ENCODE measurements at regions not wholly inside any gene's neighbourhood (a gene's known extent, or its start where the extent isn't known, plus 50 kb on each side); places are given as distances from the start of the nearest gene placed in this dataset.

DNA sequence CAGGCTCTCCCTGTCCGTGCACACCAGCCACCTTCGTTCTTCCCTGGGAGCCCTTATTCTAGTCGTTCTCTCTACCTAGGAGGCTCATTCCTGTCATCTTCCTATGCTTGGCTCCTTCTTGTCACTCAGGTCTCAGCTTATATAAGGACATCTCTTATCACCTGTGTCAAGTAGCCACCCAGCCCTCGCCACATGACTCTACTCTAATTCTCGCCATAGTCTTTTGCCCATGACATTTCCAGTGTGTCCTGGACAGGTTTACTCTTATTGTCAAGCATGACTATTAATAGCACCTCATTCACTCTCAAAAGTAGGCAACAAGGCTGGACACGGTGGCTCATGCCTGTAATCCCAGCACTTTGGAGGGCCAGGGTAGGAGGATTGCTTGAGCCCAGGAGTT is 175.7 kb upstream of the NUDT4 start:
- TF ChIP-seq, protein P1, sequence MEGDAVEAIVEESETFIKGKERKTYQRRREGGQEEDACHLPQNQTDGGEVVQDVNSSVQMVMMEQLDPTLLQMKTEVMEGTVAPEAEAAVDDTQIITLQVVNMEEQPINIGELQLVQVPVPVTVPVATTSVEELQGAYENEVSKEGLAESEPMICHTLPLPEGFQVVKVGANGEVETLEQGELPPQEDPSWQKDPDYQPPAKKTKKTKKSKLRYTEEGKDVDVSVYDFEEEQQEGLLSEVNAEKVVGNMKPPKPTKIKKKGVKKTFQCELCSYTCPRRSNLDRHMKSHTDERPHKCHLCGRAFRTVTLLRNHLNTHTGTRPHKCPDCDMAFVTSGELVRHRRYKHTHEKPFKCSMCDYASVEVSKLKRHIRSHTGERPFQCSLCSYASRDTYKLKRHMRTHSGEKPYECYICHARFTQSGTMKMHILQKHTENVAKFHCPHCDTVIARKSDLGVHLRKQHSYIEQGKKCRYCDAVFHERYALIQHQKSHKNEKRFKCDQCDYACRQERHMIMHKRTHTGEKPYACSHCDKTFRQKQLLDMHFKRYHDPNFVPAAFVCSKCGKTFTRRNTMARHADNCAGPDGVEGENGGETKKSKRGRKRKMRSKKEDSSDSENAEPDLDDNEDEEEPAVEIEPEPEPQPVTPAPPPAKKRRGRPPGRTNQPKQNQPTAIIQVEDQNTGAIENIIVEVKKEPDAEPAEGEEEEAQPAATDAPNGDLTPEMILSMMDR (conservative IDR thresholded peaks at IDR 0.05; ENCODE audit: low read depth, low read length) = no peak
- no peak for TF ChIP-seq EZH2 (IDR thresholded peaks at IDR 0.05; ENCODE audit: borderline replicate concordance, low read depth, low read length, poor library complexity, severe bottlenecking)
